C4-2B (cell line): ENCODE measurements at regions not wholly inside any gene's neighbourhood (a gene's known extent, or its start where the extent isn't known, plus 50 kb on each side); places are given as distances from the start of the nearest gene placed in this dataset.

ENCODE experiments used
- H3K27ac ChIP-seq: fragments of 450-650 bp; 2 replicates; pipeline ENCODE4 v1.5.1; 2017
- ZFX ChIP-seq: fragments of 450-650 bp; IDR thresholded peaks from 2 replicates; pipeline ENCODE4 v1.6.1; 2017
- TF ChIP-seq, protein P1 (sequence below): fragments of 450-650 bp; conservative IDR thresholded peaks from 2 replicates; pipeline ENCODE4 v1.5.1; 2017; ENCODE audit warnings: mild to moderate bottlenecking

DNA sequence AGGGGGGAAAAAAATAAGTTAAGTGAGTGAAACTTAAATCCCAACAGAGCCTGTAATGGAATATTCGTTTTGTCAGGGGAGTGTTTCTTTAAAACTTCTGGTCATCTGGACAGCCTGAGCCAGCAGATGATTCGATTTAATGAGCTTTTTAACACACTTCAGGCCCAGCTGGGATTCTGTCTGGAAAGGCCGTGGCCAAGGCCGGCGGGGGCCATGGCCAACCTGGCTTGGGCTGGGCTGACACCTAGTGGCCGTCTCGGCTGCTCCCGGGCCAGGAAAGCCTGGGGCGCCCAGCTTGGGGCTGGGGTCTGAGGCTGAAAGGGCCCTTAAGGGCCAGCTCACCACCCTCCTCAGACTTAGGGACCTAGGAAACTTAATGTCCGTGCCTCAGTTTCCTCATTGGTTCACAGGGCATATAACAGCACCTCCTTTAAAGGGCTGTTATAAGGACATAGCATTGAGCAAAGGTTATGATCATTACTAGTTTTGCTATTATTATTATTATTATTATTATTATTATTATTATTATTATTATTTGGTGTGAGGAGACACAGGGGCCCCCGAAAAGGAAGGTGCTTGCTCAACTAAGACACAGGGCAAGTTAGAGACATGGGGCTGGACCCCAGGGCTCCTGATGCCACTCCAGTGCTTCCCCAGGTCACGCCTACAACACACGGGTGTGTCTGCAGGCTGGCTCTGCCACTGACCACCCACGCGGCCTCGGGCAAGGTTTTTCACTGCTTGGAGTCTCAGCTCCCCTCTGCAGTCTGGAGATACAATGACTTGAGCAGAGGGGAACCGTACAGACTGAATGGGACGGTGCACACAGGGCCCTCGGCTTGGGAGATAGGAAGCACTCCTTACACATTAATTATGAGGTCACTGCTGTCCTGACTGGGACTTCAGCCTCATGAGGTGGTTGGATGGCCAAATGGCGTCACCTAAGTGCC, 84.0 kb downstream of the SYNE3 start:
- no peak overlapping the region for H3K27ac ChIP-seq
- TF ChIP-seq ZFX = no peak
- TF ChIP-seq, protein P1, sequence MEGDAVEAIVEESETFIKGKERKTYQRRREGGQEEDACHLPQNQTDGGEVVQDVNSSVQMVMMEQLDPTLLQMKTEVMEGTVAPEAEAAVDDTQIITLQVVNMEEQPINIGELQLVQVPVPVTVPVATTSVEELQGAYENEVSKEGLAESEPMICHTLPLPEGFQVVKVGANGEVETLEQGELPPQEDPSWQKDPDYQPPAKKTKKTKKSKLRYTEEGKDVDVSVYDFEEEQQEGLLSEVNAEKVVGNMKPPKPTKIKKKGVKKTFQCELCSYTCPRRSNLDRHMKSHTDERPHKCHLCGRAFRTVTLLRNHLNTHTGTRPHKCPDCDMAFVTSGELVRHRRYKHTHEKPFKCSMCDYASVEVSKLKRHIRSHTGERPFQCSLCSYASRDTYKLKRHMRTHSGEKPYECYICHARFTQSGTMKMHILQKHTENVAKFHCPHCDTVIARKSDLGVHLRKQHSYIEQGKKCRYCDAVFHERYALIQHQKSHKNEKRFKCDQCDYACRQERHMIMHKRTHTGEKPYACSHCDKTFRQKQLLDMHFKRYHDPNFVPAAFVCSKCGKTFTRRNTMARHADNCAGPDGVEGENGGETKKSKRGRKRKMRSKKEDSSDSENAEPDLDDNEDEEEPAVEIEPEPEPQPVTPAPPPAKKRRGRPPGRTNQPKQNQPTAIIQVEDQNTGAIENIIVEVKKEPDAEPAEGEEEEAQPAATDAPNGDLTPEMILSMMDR = peak; percentile 89

DNA sequence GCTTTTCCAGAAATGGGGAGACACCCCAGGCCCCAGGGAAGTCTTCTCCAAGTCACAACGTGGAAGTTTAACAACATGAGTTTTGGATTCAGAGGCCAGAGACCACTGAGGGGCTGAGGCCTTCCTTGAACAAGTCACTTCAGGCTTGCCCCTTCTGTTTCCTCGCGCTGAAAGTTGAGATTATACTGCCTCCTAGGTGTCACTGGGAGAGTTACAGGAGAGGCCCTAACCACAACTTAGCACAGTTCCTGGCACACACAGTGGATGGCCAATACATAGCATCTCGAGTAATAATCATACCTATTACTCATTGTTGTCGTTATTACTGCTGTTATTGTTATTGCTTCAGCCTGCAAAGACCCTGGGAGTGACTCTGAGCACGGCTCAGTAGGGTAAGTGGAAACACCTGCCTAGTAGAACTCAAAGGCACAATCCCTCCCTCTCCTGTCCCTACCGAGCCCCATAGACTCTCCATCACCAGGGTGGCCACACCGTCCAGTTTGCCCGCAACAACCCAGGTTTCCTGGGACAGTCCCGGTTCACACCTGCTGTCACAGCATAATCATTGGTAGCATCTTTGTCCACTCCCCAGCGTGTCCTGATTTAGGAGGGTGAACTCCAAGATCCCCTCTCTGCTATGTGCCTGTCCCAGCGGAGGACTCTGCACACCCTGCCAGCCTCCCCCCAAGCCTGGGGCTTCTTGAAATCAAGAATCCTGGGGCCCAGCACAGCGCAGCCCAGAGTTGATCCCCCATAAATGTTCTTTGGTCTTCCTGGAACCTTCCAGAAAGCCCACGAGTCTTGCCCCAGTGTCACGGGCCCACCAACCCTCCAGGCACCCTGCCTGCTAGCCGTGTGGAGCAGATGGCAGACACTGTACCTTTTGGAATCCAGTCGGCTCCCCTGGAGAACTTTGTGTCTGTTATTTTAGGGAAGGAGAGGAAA, 85.0 kb downstream of the SYNE3 start:
- no peak overlapping the region for H3K27ac ChIP-seq
- TF ChIP-seq, protein P1 = peak; percentile 66
- TF ChIP-seq ZFX = no peak

DNA sequence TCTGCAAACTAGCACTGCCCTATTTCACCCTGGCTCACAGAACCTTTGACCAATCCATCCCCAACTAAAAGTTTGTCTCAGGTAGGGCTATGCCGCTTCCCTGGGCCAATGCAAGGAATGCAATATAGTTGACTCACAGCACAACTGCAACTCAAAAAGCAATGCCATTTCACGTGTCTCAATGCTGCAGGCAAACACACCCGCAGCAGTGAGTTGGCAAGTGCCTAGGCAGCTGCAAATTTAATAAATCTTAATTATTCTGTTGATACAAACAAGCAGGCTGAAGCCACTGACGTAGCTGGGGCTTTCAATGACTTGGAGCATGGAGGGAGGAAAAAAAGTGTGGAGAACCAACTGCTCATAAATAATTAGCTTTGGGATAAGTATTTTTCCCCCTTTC, 87.9 kb downstream of the SYNE3 start:
- TF ChIP-seq ZFX = no peak
- TF ChIP-seq, protein P1 = no peak

DNA sequence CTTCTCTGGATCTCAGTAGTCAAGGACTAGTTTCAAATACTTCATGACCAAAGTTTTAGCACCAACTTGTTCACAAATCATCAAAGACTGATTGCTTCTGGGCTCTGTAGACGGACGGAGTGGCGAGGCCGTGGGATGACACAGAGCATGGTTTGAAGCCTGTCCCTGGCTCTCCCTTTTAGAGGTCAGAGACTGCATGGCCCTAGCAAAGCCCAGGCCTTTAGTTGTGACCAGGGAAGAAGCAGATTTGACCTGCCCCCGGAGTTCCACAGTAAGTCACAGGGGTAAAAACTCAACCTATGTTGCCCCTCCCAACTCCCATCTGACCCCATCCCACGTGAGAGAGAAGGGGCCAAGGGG, 90.4 kb downstream of the SYNE3 start:
- TF ChIP-seq, protein P1 = no peak
- no peak for TF ChIP-seq ZFX

More for the DNA sequence above, 87.9 kb downstream of the SYNE3 start:
- no peak overlapping the region for H3K27ac ChIP-seq

DNA sequence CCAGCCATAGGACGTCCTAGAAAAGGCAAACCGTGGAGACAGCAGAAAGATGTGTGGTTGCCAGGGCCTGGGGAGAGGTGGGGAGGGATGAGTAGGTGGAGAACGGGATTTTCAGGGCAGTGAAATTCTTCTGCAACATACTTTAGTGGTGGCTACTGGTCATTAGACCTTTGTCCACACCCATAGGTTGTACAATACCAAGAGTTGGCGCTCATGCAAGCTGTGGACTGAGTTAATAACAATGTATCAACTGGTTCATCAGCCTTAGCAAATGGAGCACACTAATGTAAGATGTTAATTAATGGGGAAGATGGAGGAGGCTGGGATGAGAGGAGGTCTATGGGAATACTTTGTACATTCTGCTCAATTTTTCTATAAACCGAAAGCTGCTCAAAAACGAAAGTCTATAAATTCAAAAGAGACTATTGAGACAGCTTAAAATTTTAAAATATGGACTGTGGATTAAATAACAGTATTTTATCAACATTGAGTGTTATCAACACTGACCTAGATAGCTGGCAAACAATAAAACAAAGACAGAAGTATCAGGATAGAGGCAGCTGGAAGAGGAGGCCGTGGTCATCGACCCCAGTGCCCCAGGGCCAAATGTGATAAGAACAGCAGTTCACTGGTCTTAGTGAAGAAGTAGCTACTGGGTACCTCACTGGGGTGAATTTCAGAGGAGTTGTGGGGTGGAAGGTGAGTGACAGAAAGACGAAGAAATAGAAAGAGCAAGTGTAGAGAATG, 90.9 kb downstream of the SYNE3 start:
- H3K27ac ChIP-seq = no peak overlapping the region
- TF ChIP-seq, protein P1 = no peak
- TF ChIP-seq ZFX = no peak

More for the DNA sequence above, 90.4 kb downstream of the SYNE3 start:
- H3K27ac ChIP-seq = no peak overlapping the region

DNA sequence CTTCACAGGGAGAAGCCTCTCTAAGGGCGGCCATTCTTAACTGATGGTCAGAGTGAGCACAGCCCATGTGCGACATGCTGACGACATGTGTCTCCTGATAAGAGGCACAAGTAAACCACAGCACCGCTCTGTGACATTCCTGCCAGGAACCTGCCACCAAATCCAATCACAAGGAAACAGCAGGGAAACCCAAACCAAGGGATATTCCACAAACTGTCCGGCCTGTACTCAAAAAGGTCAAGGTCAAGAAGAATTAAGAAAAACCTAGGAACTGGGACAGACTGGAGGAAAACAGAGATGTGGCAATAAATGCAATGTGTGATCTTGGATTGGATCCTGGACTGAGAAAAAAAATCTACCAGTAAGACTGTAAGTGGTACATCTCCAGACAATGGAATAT, 91.9 kb downstream of the SYNE3 start:
- H3K27ac ChIP-seq = no peak overlapping the region; the same call in 1 of the 2 replicates
- TF ChIP-seq, protein P1 = no peak
- no peak for TF ChIP-seq ZFX
